Activated CD4-positive, alpha-beta memory T cell treated with anti-CD3 and anti-CD28 coated beads, Interleukin-2, amount 10 ng/mL, durations not matched to agents 7 days and 5 days (primary cell): ENCODE measurements at regions not wholly inside any gene's neighbourhood (a gene's known extent, or its start where the extent isn't known, plus 50 kb on each side); places are given as distances from the start of the nearest gene placed in this dataset.
"Not testable (repeated sequence)": the region's sequence is repeated elsewhere in the genome, so short reads cannot be mapped to it uniquely, and the experiment has no call there.

Experiments used
- CTCF ChIA-PET: fragments of 350-600 bp; sonication (Branson Sonifier 250); formaldehyde crosslinking; loops from one replicate; lab custom pipeline; 2021; ENCODE audit warnings: antibody characterized with exemption, inconsistent platforms; lab: Charles Lee
- POLR2A ChIA-PET: fragments of 350-600 bp; sonication (Branson Sonifier 250); formaldehyde crosslinking; loops from one replicate; lab custom pipeline; 2021; ENCODE audit warnings: antibody characterized with exemption; lab: Charles Lee
- DNase-seq: peaks from one replicate; pipeline ENCODE4 v3.0.0-alpha.2; 2020
- H3K27ac Mint-ChIP-seq: one replicate; pipeline ENCODE4 v1.8.0; 2021; ENCODE audit warnings: mild to moderate bottlenecking, mixed read lengths
- H3K27me3 Mint-ChIP-seq: one replicate; pipeline ENCODE4 v1.8.0; 2021; ENCODE audit warnings: mixed read lengths
- H3K36me3 Mint-ChIP-seq: one replicate; pipeline ENCODE4 v1.8.0; 2021; ENCODE audit warnings: low read depth, mixed read lengths
- H3K4me1 Mint-ChIP-seq: one replicate; pipeline ENCODE4 v1.8.0; 2021; ENCODE audit warnings: mixed read lengths
- H3K4me3 Mint-ChIP-seq: one replicate; pipeline ENCODE4 v1.8.0; 2021; ENCODE audit warnings: mild to moderate bottlenecking, mixed read lengths
- H3K9me3 Mint-ChIP-seq: one replicate; pipeline ENCODE4 v1.8.0; 2021; ENCODE audit warnings: mixed read lengths

DNA sequence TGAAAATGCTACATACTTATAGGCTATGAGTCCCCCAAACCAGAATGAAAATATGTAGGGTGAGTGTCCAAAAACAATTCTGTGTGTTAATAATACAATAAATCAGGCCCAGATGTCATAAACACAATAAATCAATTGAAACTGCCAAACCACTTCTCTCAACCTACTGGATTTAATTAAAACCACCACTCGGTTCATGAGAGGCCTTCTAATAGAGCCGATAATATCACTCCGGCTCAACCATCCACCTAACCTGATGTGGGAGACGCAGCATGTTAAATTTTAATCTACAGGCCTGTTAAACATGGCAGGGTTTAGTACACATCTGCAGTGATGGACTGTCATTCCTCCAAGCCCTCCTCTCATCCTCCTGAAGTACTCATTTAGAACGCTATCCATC, 734.5 kb upstream of the ZNF608 start:
- H3K4me3 Mint-ChIP-seq = no peak overlapping the region
- no peak overlapping the region for H3K27ac Mint-ChIP-seq
- DNase-seq = no peak
- H3K4me1 Mint-ChIP-seq = no peaks in the 10 kb centered on the region
- no peaks in the 10 kb centered on the region for H3K36me3 Mint-ChIP-seq
- H3K27me3 Mint-ChIP-seq = no peaks in the 10 kb centered on the region
- ChIA-PET CTCF (no interaction called here), POLR2A (no interaction called here)
- peaks cover 9% of the 10 kb centered on the region for H3K9me3 Mint-ChIP-seq

DNA sequence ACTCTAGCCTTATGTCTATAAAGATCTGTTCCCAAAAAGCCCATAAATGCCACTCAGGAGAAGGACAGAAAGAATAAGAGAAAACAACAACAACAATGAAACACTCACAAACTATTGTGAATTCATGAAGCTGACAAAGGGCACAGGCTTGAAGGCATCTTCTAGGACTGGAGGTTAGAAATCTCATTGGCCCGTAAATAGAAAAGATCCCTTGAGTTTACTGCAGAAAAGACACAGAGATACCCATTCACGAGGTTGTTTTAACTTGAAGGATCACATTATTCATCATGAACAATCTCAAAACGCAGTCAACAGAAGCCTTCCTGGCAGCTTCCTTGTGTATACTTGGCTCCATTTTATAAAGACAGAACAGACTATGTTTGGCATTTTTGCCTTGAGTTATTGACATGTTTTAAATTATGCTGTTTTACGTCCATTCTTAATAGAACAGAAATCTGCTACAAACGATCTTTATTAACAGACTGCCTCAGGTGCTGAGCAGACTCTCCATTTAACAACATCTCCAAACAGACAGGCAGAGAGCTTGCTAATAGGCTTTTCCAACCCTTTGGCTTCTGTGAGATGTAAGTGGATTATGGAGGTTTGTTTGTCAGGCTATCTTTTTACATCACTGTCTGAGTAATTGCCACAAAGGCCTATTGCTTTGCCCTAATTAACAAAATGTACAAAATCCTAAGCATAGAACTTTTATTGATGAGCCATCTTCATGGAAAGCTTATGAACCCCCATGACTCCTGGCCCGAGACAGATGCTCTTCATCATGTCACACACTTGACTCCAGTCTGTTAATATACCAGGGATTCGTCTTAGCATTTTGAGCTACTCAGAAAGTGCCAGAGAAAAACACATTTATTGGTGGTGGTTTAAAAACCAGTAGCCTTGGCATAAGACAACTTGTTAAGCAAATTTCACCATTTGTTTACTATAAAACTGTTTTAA, 735.3 kb upstream of the ZNF608 start:
- Mint-ChIP-seq H3K27ac (no peak overlapping the region), H3K9me3 (peaks cover 10% of the 10 kb centered on the region), H3K4me3 (no peak overlapping the region), H3K36me3 (no peaks in the 10 kb centered on the region), H3K27me3 (no peaks in the 10 kb centered on the region), H3K4me1 (no peaks in the 10 kb centered on the region)
- ChIA-PET CTCF (no interaction called here), POLR2A (no interaction called here)
- no peak for DNase-seq

DNA sequence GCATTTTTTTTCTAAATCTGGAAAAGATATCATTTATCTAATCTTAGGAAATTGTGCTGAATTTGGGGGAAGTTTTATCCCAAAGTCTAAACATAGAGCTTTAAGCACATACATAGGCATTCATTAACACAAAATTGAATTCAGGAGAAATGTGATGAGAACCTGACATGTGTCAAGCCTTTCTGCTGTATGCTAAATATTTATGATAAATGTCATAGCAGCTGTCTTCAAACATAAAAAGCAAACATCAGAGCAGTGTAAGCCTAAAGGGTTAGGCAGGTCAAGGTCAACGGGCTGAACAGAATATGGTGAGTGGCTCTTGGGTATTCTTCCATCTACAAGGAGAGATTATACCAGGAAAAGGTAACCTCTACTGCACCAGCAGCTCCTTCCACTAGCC, 737.2 kb upstream of the ZNF608 start:
- DNase-seq = no peak
- Mint-ChIP-seq H3K27me3 (no peaks in the 10 kb centered on the region), H3K4me3 (no peak overlapping the region), H3K27ac (no peak overlapping the region), H3K4me1 (no peaks in the 10 kb centered on the region), H3K9me3 (peaks cover 11% of the 10 kb centered on the region), H3K36me3 (no peaks in the 10 kb centered on the region)
- POLR2A ChIA-PET = no interaction called here
- CTCF ChIA-PET = no interaction called here

- CTCF ChIA-PET = no interaction called here
- no peaks in the 10 kb centered on the region for H3K27me3 Mint-ChIP-seq
- no peak for DNase-seq
- peaks cover 11% of the 10 kb centered on the region for H3K9me3 Mint-ChIP-seq
- no peak overlapping the region for H3K27ac Mint-ChIP-seq
- no peaks in the 10 kb centered on the region for H3K36me3 Mint-ChIP-seq
- H3K4me1 Mint-ChIP-seq = no peaks in the 10 kb centered on the region
- POLR2A ChIA-PET = no interaction called here
- no peak overlapping the region for H3K4me3 Mint-ChIP-seq
Measured at GRCh38 chr5:125484272-125484741, 737.9 kb upstream of the ZNF608 start.

GRCh38 chr5:125484742-125485641, 738.6 kb upstream of the ZNF608 start:
- Mint-ChIP-seq H3K36me3 (no peaks in the 10 kb centered on the region), H3K27ac (no peak overlapping the region), H3K27me3 (no peaks in the 10 kb centered on the region), H3K4me3 (no peak overlapping the region), H3K4me1 (no peaks in the 10 kb centered on the region), H3K9me3 (peaks cover 5% of the 10 kb centered on the region)
- no peak for DNase-seq
- POLR2A ChIA-PET = no interaction called here
- CTCF ChIA-PET = no interaction called here

GRCh38 chr5:125485771-125486170, 739.3 kb upstream of the ZNF608 start:
- H3K4me3 Mint-ChIP-seq = no peak overlapping the region
- ChIA-PET POLR2A (no interaction called here), CTCF (no interaction called here)
- H3K4me1 Mint-ChIP-seq = no peaks in the 10 kb centered on the region
- H3K9me3 Mint-ChIP-seq = peaks cover 2% of the 10 kb centered on the region
- no peak for DNase-seq
- no peaks in the 10 kb centered on the region for H3K36me3 Mint-ChIP-seq
- H3K27me3 Mint-ChIP-seq = no peaks in the 10 kb centered on the region
- no peak overlapping the region for H3K27ac Mint-ChIP-seq

DNA sequence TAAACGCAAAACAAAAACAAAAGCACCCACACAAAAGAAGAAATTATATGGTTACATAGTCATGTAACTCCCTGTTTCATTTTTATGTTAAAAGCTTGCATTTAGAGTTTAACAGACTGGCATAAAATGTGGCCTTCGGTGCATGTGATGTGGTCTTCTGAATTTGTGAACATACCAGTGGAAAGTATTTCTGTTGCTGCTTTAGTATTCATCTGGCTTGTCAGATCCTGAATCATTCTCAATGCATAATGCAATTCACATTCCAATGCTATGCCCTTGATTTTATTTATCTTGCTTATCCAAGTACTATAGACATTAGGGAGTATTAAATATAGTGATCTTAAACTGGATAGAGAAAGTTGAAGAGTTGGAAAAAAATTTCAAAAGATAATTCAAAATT, 740.2 kb upstream of the ZNF608 start:
- Mint-ChIP-seq H3K9me3 (peaks cover 2% of the 10 kb centered on the region), H3K4me3 (no peak overlapping the region)
- CTCF ChIA-PET = no interaction called here

GRCh38 chr5:125487231-125487630, 740.8 kb upstream of the ZNF608 start:
- Mint-ChIP-seq H3K9me3 (peaks cover 2% of the 10 kb centered on the region), H3K4me3 (no peak overlapping the region), H3K27ac (no peak overlapping the region), H3K36me3 (no peaks in the 10 kb centered on the region), H3K27me3 (no peaks in the 10 kb centered on the region), H3K4me1 (no peaks in the 10 kb centered on the region)
- POLR2A ChIA-PET = no interaction called here
- CTCF ChIA-PET = no interaction called here
- no peak for DNase-seq

More for the DNA sequence above, 740.2 kb upstream of the ZNF608 start:
- no peaks in the 10 kb centered on the region for H3K4me1 Mint-ChIP-seq
- DNase-seq = no peak
- H3K36me3 Mint-ChIP-seq = no peaks in the 10 kb centered on the region
- no peak overlapping the region for H3K27ac Mint-ChIP-seq
- POLR2A ChIA-PET = no interaction called here
- H3K27me3 Mint-ChIP-seq = no peaks in the 10 kb centered on the region

GRCh38 chr5:125487652-125488051, 741.2 kb upstream of the ZNF608 start:
- H3K36me3 Mint-ChIP-seq, H3K27me3 Mint-ChIP-seq, DNase-seq, H3K27ac Mint-ChIP-seq, H3K4me3 Mint-ChIP-seq, CTCF ChIA-PET, H3K9me3 Mint-ChIP-seq, H3K4me1 Mint-ChIP-seq: not testable (repeated sequence)
- POLR2A ChIA-PET = interaction anchor here (0.6 kb wide), 1 partner anchor 222 kb away, joined by 3 read pairs; no protein-coding TSS in a partner anchor

GRCh38 chr5:125489146-125489545, 742.7 kb upstream of the ZNF608 start:
- CTCF ChIA-PET = no interaction called here
- H3K4me1 Mint-ChIP-seq = no peaks in the 10 kb centered on the region

DNA sequence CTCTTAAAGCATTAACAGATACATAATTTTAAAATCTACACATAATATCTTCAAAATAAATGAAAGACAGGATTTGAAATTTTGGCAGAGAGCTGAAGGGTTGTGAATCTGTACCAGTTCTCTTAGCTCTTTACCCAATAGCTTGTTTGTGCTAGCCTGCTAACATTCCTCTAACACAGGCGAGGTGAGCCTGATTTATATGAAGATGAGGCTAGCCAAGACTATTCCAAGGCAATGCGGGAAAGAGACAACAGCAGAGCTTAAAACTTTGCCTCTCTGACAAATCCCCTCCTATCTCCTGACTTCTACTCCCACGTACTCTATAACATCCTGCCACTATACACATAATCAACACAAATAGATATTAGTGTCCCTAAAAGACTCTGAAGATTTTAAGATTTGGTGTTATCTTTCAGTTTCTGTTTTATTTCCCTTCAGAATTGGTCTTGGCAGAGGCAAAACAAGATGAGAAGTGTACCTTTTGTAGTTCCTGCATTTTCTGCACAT, 745.6 kb upstream of the ZNF608 start:
- H3K4me3 Mint-ChIP-seq = no peak overlapping the region
- CTCF ChIA-PET = no interaction called here

More at GRCh38 chr5:125489146-125489545, 742.7 kb upstream of the ZNF608 start:
- peaks cover 5% of the 10 kb centered on the region for H3K9me3 Mint-ChIP-seq
- H3K36me3 Mint-ChIP-seq = no peaks in the 10 kb centered on the region
- POLR2A ChIA-PET = no interaction called here
- no peak overlapping the region for H3K4me3 Mint-ChIP-seq
- no peak overlapping the region for H3K27ac Mint-ChIP-seq
- H3K27me3 Mint-ChIP-seq = no peaks in the 10 kb centered on the region
- no peak for DNase-seq

DNA sequence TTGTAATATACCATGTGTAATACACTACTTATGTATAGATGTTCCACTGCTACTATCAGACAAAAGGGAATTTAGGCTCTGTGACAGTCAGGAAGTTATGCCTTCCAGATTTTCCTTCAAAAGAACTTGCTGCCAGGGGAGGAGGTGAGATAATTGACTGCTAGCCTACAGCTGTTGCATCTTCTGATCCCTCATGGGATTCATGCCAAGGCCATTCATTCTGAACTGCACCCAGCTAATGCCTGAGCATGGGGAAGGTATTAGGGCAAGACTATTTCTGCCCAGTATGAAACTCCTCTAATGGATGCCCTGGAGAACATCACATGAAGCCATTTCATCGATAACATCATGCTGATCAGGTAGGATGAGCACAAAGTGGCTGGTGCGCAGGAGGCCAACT, 746.5 kb upstream of the ZNF608 start:
- H3K27me3 Mint-ChIP-seq = no peaks in the 10 kb centered on the region
- ChIA-PET CTCF (no interaction called here), POLR2A (no interaction called here)
- no peak overlapping the region for H3K27ac Mint-ChIP-seq
- no peak overlapping the region for H3K4me3 Mint-ChIP-seq
- DNase-seq = no peak
- no peaks in the 10 kb centered on the region for H3K4me1 Mint-ChIP-seq
- peaks cover 5% of the 10 kb centered on the region for H3K9me3 Mint-ChIP-seq
- H3K36me3 Mint-ChIP-seq = no peaks in the 10 kb centered on the region

More for the DNA sequence above, 745.6 kb upstream of the ZNF608 start:
- no peak for DNase-seq
- Mint-ChIP-seq H3K27me3 (no peaks in the 10 kb centered on the region), H3K27ac (no peak overlapping the region), H3K9me3 (peaks cover 5% of the 10 kb centered on the region), H3K36me3 (no peaks in the 10 kb centered on the region), H3K4me1 (no peaks in the 10 kb centered on the region)
- POLR2A ChIA-PET = no interaction called here

DNA sequence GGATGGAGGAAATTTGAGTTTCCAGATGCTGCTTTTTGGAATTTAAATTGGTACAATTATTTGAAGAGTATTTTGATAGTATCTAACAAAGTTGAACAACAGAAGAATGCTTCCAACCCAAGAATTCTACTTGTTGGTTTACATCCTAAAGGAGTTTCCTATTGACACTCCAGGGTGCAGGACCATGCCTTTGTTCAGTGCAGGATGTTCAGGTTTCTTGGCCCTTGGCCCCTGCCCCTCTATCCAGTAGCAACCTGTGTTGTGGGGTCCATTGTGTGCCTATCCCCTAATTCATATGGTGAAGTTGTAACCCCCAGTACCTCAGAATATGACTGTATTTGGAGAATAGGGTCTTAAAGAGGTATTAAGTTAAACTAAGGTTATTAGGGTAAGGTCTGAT, 750.0 kb upstream of the ZNF608 start:
- H3K4me3 Mint-ChIP-seq = no peak overlapping the region
- H3K9me3 Mint-ChIP-seq = peaks cover 8% of the 10 kb centered on the region
- ChIA-PET CTCF (no interaction called here), POLR2A (no interaction called here)
- H3K27ac Mint-ChIP-seq = no peak overlapping the region
- no peaks in the 10 kb centered on the region for H3K27me3 Mint-ChIP-seq
- no peak for DNase-seq
- H3K36me3 Mint-ChIP-seq = no peaks in the 10 kb centered on the region
- no peaks in the 10 kb centered on the region for H3K4me1 Mint-ChIP-seq
